B cell (primary cell): ENCODE measurements at regions not wholly inside any gene's neighbourhood (a gene's known extent, or its start where the extent isn't known, plus 50 kb on each side); places are given as distances from the start of the nearest gene placed in this dataset.

Experiments used
- ATAC-seq: fragments of 200-7000 bp; cut with Tn5 transposase; one replicate; pipeline ENCODE4 v1.10.0; 2021; ENCODE audit warnings: low read depth, mild to moderate bottlenecking, moderate number of reproducible peaks, moderate library complexity
- CTCF ChIA-PET: fragments of 350-600 bp; sonication (Branson Sonifier 250); formaldehyde crosslinking; loops from one replicate; lab custom pipeline; 2021; ENCODE audit warnings: antibody characterized with exemption, inconsistent platforms; lab: Charles Lee
- POLR2A ChIA-PET: fragments of 350-600 bp; sonication (Branson Sonifier 250); formaldehyde crosslinking; loops from one replicate; lab custom pipeline; 2021; ENCODE audit warnings: antibody characterized with exemption; lab: Charles Lee
- DNase-seq: peaks from one replicate; pipeline ENCODE4 v3.0.0; 2013
- H2AFZ ChIP-seq: 2 replicates; pipeline ENCODE4 v1.6.1; 2012; ENCODE audit warnings: mild to moderate bottlenecking, low read depth, low read length; ENCODE audit not compliant: insufficient read depth, poor library complexity, severe bottlenecking
- H3K27ac ChIP-seq, 2 donors: 1 replicate in 1 of 2; 2 replicates in 1 of 2; pipeline ENCODE4 v1.5.1; 2012 to 2013; ENCODE audit warnings: low read length in 2 of 2, mild to moderate bottlenecking in 2 of 2, moderate library complexity in 1 of 2
- H3K27me3 ChIP-seq, 4 experiments: fragments of 200-600 bp in 1 of 4; sonication (generic) in 1 of 4; replicated peaks in 1 of 4; 1 replicate in 2 of 4; 2 replicates in 2 of 4; pipeline versions ENCODE4 v1.6.1 to v1.7.0; 2013 to 2016; ENCODE audit warnings: low read length in 3 of 4, mild to moderate bottlenecking in 2 of 4, mixed read lengths in 1 of 4, moderate library complexity in 1 of 4; ENCODE audit not compliant: insufficient read depth in 4 of 4, control insufficient read depth in 3 of 4; ENCODE audit errors: control extremely low read depth in 1 of 4
- H3K36me3 ChIP-seq, 2 experiments: replicated peaks in 1 of 2; 1 replicate in 1 of 2; 2 replicates in 1 of 2; pipeline versions ENCODE4 v1.6.1 to v1.7.1; 2013; ENCODE audit warnings: low read length in 1 of 2; ENCODE audit not compliant: insufficient read depth in 2 of 2, control insufficient read depth in 1 of 2; ENCODE audit errors: control extremely low read depth in 1 of 2, extremely low read depth in 1 of 2
- H3K4me1 ChIP-seq, 2 donors: fragments of 200-600 bp in 1 of 2; sonication (generic) in 1 of 2; 1 replicate in 1 of 2; 2 replicates in 1 of 2; pipeline versions ENCODE4 v1.5.1 to v1.6.1; 2013 to 2017; ENCODE audit warnings: low read length in 2 of 2; ENCODE audit not compliant: control insufficient read depth in 2 of 2, insufficient read depth in 2 of 2
- H3K4me2 ChIP-seq: replicated peaks from 2 replicates; pipeline ENCODE3; 2012; ENCODE audit warnings: mild to moderate bottlenecking, low read depth, low read length; ENCODE audit not compliant: poor library complexity, severe bottlenecking
- H3K4me3 ChIP-seq, 5 experiments: fragments of 200-600 bp in 1 of 5; sonication (generic) in 1 of 5; 1 replicate in 3 of 5; 2 replicates in 2 of 5; pipeline versions ENCODE4 v1.5.1 to v1.7.0; 2011 to 2016; ENCODE audit warnings: low read length in 4 of 5, mild to moderate bottlenecking in 4 of 5, low read depth in 2 of 5, control low read depth in 1 of 5, moderate library complexity in 1 of 5; ENCODE audit not compliant: insufficient read depth in 1 of 5; ENCODE audit errors: control extremely low read depth in 1 of 5, extremely low read depth in 1 of 5
- H3K79me2 ChIP-seq: fragments of 200-600 bp; sonication (generic); one replicate; pipeline ENCODE4 v1.6.0; 2016; ENCODE audit warnings: low read length; ENCODE audit not compliant: control insufficient read depth, insufficient read depth
- H3K9ac ChIP-seq: fragments of 200-600 bp; sonication (generic); 2 replicates; pipeline ENCODE4 v1.6.1; 2017; ENCODE audit warnings: mild to moderate bottlenecking, low read length, moderate library complexity
- H3K9me3 ChIP-seq, 3 donors: one replicate each; pipeline versions ENCODE4 v1.6.1 to v1.7.1; 2013; ENCODE audit warnings: low read length in 2 of 3; ENCODE audit not compliant: control insufficient read depth in 2 of 3, insufficient read depth in 1 of 3; ENCODE audit errors: control extremely low read depth in 1 of 3
- H4K20me1 ChIP-seq: 2 replicates; pipeline ENCODE4 v1.6.0; 2012; ENCODE audit warnings: mild to moderate bottlenecking, low read length; ENCODE audit not compliant: insufficient read depth, control insufficient read depth, poor library complexity, severe bottlenecking
- H3K27ac Mint-ChIP-seq: one replicate; pipeline ENCODE4 v1.8.0; 2021; ENCODE audit warnings: mixed read lengths
- H3K27me3 Mint-ChIP-seq: one replicate; pipeline ENCODE4 v1.8.0; 2021; ENCODE audit warnings: mixed read lengths
- H3K4me1 Mint-ChIP-seq: one replicate; pipeline ENCODE4 v1.8.0; 2021; ENCODE audit warnings: mixed read lengths
- H3K4me3 Mint-ChIP-seq: one replicate; pipeline ENCODE4 v1.8.0; 2021; ENCODE audit warnings: mixed read lengths
- H3K9me3 Mint-ChIP-seq: one replicate; pipeline ENCODE4 v1.8.0; 2022; ENCODE audit warnings: mixed read lengths; ENCODE audit not compliant: insufficient read depth
- CTCF ChIP-seq: fragments of 200-600 bp; IDR thresholded peaks from one replicate; pipeline ENCODE4 v1.8.0; 2022; ENCODE audit warnings: antibody characterized with exemption, mild to moderate bottlenecking
- EZH2 ChIP-seq: IDR thresholded peaks from 2 replicates; pipeline ENCODE4 v1.6.1; 2012; ENCODE audit warnings: borderline replicate concordance, low read depth, mild to moderate bottlenecking, moderate library complexity, low read length; ENCODE audit not compliant: insufficient read depth, poor library complexity, severe bottlenecking
- WGBS: methylation state at CpG from one replicate; pipeline ENCODE4 v1.1.5; 2013; ENCODE audit warnings: missing lambda C conversion rate; ENCODE audit not compliant: insufficient coverage; 5-methylcytosine and 5-hydroxymethylcytosine counted together
- intact Hi-C: fragments of 100-400 bp; cut with micrococcal nuclease; formaldehyde crosslinking; loops from one replicate; pipeline ENCODE4 v1.10.0; 2022

- Histone ChIP-seq H3K79me2 (no peaks in the 10 kb centered on the region), H3K4me2 (no peak overlapping the region), H3K27me3 (no peaks in the 10 kb centered on the region), H3K9me3 (peaks cover 0 to 3% (median 0%) of the 10 kb centered on the region in 3 donors), H3K4me1 (no peaks in the 10 kb centered on the region), H3K36me3 (no peaks in the 10 kb centered on the region), H4K20me1 (no peaks in the 10 kb centered on the region), H2AFZ (no peak overlapping the region), H3K9ac (no peak overlapping the region), H3K27ac (no peak overlapping the region), H3K4me3 (no peak overlapping the region)
- TF ChIP-seq CTCF (no peak), EZH2 (no peak)
- H3K4me1 Mint-ChIP-seq: no peaks in the 10 kb centered on the region
- H3K27me3 Mint-ChIP-seq: no peaks in the 10 kb centered on the region
- no peaks in the 10 kb centered on the region for H3K9me3 Mint-ChIP-seq
- H3K4me3 Mint-ChIP-seq: no peak overlapping the region
- no peak for ATAC-seq
- no peak for DNase-seq
- 84% methylated on average over 6 of the region's 6 CpGs for WGBS
- intact Hi-C loops: no loop called here
- ChIA-PET POLR2A (no interaction called here), CTCF (no interaction called here)
- no peak overlapping the region for H3K27ac Mint-ChIP-seq
Observed at GRCh38 chr4:182177166-182177565, 66.0 kb upstream of the TENM3 start.

- no peak for ATAC-seq
- CTCF ChIA-PET: no interaction called here
- Histone ChIP-seq H3K4me2 (no peak overlapping the region), H3K4me1 (no peaks in the 10 kb centered on the region), H3K9me3 (peaks cover 0 to 3% (median 0%) of the 10 kb centered on the region in 3 donors), H3K4me3 (no peak overlapping the region), H3K9ac (no peak overlapping the region), H2AFZ (no peak overlapping the region), H4K20me1 (no peaks in the 10 kb centered on the region), H3K79me2 (no peaks in the 10 kb centered on the region), H3K36me3 (no peaks in the 10 kb centered on the region), H3K27me3 (no peaks in the 10 kb centered on the region), H3K27ac (no peak overlapping the region)
- Mint-ChIP-seq H3K9me3 (no peaks in the 10 kb centered on the region), H3K27me3 (no peaks in the 10 kb centered on the region), H3K27ac (no peak overlapping the region), H3K4me3 (no peak overlapping the region), H3K4me1 (no peaks in the 10 kb centered on the region)
- DNase-seq: no peak
- no CpG with 5 or more reads among the region's 1 CpG for WGBS
- TF ChIP-seq EZH2 (no peak), CTCF (no peak)
- POLR2A ChIA-PET: no interaction called here
- intact Hi-C loops: no loop called here
Observed at GRCh38 chr4:182179105-182179504, 64.1 kb upstream of the TENM3 start.
